IPS-15b (cell line): ENCODE measurements at regions not wholly inside any gene's neighbourhood (a gene's known extent, or its start where the extent isn't known, plus 50 kb on each side); places are given as distances from the start of the nearest gene placed in this dataset.

Experiments used
- H3K27me3 ChIP-seq: one replicate; pipeline ENCODE4 v1.6.1; 2013; ENCODE audit warnings: low read length; ENCODE audit not compliant: control insufficient read depth, insufficient read depth
- H3K36me3 ChIP-seq: one replicate; pipeline ENCODE4 v1.6.1; 2013; ENCODE audit warnings: low read length; ENCODE audit not compliant: control insufficient read depth, insufficient read depth
- H3K4me1 ChIP-seq: one replicate; pipeline ENCODE4 v1.6.1; 2013; ENCODE audit warnings: mild to moderate bottlenecking, low read length; ENCODE audit not compliant: control insufficient read depth, insufficient read depth
- H3K4me3 ChIP-seq: one replicate; pipeline ENCODE4 v1.5.1; 2013; ENCODE audit warnings: low read depth, low read length
- H3K9ac ChIP-seq: one replicate; pipeline ENCODE4 v1.6.1; 2013; ENCODE audit warnings: low read depth, mild to moderate bottlenecking, low read length
- H3K9me3 ChIP-seq: one replicate; pipeline ENCODE4 v1.6.1; 2013; ENCODE audit warnings: mild to moderate bottlenecking, low read length; ENCODE audit not compliant: control insufficient read depth, insufficient read depth

DNA sequence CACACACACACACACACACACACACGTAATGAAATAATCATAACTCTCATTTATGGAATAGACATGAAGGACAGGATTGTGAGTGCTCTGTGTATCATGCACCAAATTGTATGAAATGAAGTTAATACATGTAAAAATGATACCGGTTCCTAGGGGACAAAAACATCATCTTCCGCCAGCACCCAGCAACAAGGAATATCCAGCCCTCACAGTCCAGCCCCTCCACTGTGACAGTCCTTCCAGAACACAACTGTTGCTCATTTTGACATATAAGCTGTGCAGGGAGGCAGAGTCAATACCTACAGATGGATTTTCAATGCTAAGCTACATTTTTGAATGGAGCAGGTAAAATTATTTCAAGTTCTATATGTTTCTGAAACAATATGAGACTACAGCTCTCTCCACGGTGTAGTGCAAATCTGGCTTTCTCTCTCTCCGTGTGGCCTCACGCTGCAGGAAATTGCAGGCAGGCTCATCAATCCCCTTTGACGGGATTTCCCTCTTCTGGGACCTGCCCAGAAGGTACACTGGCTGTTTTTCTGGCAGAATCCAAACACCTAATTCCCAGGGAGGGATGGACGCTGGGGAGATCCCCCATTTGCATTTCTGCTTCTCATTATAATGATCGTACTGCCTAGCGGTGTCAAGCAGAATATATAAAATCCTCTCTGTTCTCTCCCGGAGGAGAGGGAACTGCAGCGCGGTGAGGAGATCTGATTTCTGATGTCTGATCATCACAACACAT, 494.0 kb downstream of the LIG4 start:
- Histone ChIP-seq H3K27me3 (no peaks in the 10 kb centered on the region), H3K4me1 (no peaks in the 10 kb centered on the region), H3K36me3 (no peaks in the 10 kb centered on the region), H3K9me3 (no peaks in the 10 kb centered on the region), H3K4me3 (no peak overlapping the region), H3K9ac (no peak overlapping the region)

DNA sequence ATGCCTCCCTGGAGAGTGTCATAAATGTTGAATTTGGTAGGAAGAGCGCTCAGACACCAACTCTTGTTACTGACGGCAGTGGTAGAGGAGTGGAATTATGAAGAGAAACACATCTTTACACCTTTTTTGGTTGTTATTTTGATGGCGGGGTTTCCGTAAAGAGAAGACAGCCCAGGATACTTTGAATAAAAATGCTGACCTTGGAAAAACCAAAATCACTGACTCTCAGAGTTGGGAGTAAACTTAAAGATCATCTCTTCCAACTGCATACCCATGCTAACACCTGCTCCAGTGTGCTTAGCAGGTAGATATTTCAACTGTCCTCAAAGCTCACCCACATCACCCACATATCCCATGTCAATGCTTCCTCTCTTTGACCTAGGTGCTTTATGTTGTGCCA, 498.6 kb downstream of the LIG4 start:
- Histone ChIP-seq H3K36me3 (no peaks in the 10 kb centered on the region), H3K27me3 (no peaks in the 10 kb centered on the region), H3K4me3 (no peak overlapping the region), H3K9ac (no peak overlapping the region), H3K4me1 (no peaks in the 10 kb centered on the region), H3K9me3 (no peaks in the 10 kb centered on the region)

DNA sequence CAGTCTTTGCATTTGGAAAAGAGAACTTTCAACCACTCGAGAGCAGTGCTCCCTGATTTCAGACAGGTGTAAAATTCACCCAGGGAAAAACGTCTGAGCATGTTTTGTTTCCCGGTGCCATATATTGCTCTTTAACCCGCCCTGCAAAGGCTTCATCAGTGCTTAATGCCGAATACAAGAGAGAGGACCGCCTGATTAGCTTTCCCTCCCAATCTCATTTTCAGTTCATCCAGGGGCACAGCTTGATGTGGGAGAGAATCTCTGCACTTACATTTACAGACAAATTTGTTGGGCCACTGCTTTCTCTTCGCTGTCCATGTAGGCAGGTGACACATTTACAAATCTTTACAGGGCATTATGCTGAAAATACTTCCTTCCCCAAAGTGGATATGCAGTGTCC, 499.1 kb downstream of the LIG4 start:
- H3K27me3 ChIP-seq = no peaks in the 10 kb centered on the region
- no peaks in the 10 kb centered on the region for H3K36me3 ChIP-seq
- no peak overlapping the region for H3K9ac ChIP-seq
- H3K4me1 ChIP-seq = no peaks in the 10 kb centered on the region
- H3K9me3 ChIP-seq = no peaks in the 10 kb centered on the region
- H3K4me3 ChIP-seq = no peak overlapping the region

DNA sequence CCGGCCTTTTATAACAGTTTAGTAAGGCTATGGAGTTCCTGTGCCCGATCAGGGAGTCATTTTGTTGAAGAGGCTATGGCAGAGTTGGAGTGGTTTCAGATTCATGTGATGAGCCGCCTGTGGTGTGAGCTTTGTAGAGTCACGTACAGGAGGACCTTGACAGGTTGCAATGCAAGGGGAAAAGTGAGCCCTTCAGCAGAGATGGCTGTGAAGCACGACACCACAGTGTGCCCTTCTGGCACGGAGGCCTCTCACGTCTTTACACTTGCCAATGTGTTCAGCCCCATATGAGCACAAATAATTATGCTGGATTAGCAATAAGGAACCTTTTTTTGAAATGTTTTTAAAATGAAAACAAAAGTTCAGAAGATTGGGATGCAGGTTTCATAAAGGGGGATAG, 499.8 kb downstream of the LIG4 start:
- Histone ChIP-seq H3K4me1 (no peaks in the 10 kb centered on the region), H3K9ac (no peak overlapping the region)

DNA sequence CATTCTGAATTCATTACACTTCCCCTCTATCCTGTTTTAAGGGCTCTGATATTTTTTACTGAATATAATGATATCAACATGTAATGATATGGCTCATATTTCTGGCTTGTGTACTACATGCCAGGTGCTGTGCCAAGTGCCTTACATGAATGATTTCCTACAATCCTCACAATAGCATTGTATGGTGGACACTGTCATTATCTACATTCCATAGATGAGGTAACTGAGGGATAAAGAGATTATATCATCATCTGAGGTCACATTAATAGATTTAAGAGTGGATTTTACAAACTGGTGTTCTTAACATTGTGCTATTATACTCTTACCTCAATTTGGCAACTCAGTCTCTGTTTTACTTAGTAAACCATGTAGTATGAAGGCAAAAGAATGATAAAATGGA, 502.0 kb downstream of the LIG4 start:
- H3K4me3 ChIP-seq = no peak overlapping the region
- no peaks in the 10 kb centered on the region for H3K4me1 ChIP-seq
- H3K9ac ChIP-seq = no peak overlapping the region
- H3K9me3 ChIP-seq = no peaks in the 10 kb centered on the region
- H3K27me3 ChIP-seq = no peaks in the 10 kb centered on the region
- H3K36me3 ChIP-seq = no peaks in the 10 kb centered on the region

More for the DNA sequence above, 499.8 kb downstream of the LIG4 start:
- Histone ChIP-seq H3K27me3 (no peaks in the 10 kb centered on the region), H3K9me3 (no peaks in the 10 kb centered on the region), H3K36me3 (no peaks in the 10 kb centered on the region), H3K4me3 (no peak overlapping the region)

DNA sequence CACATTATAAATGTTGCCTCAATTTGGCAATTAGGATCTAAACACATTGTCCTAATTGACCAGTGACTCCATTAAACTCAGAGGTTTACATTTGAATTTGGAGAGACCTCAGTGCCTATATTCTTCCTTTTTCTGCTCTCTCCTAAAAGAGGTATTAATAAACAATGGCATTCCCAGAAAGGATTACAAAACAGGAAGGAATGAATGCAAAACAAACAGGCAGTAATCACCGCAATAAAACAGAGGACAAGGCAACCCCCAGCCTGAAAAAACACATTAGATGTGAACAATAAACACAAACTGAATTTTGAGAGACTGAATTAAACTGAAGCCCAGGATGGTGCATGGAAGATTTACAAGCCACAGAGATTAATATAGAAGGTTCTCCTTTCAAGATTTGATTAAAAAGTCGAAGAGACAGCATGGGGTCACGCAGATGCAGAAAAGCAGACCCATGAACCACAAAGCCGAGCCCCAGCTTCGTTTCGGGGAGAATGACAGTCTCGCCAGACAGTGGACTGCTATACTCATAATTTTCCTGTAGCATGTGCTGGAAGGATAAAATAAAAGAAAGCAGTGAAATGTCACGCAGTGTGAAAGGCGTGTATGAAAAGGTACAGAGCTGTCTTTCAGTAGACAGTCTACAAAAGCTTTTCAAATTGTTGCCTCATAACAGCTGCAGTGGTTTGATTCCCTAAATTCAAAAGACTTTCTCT, 503.0 kb downstream of the LIG4 start:
- Histone ChIP-seq H3K27me3 (no peaks in the 10 kb centered on the region), H3K9me3 (no peaks in the 10 kb centered on the region), H3K4me3 (no peak overlapping the region), H3K9ac (no peak overlapping the region), H3K36me3 (no peaks in the 10 kb centered on the region), H3K4me1 (no peaks in the 10 kb centered on the region)

DNA sequence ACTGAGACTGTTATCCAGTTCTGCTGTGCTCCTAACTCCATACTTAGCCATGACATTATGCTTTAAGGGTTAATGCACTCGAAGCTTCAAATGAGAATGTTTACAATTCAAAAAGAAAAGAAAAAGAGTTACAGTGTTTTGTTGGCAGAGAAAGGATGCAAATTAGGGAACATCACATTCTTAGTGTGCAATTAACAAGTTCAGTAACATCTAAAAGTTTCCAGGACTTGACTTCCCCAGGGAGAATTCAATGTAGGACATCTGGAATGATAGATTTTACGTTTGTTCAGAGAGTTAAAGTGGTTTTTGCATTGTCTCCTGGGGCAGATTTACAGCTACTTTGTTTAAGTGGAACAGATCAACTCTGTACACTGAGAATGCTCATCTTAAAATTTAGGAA, 525.2 kb downstream of the LIG4 start:
- Histone ChIP-seq H3K9ac (no peak overlapping the region), H3K4me3 (no peak overlapping the region), H3K36me3 (no peaks in the 10 kb centered on the region), H3K9me3 (no peaks in the 10 kb centered on the region), H3K4me1 (peaks cover 10% of the 10 kb centered on the region), H3K27me3 (no peaks in the 10 kb centered on the region)

DNA sequence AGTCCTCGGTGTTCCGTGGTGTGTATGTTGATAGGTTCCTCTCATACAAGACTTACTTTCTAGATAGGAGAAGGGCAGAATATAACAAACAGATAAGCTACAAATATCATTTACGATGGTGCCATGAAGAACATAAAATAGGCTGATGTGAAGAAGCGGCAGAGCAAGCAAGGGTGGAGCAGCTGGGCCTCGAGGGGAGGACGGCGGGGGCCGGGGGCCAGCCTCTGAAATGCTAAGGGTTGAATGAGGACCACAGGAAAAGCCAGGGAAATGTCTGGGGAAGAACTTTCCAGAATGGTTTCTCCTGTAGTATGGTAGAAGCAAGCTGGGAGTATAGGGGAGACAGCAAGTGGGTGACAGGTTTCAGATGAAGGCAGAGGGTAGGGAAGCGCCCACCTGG, 529.5 kb downstream of the LIG4 start:
- no peaks in the 10 kb centered on the region for H3K9me3 ChIP-seq
- no peaks in the 10 kb centered on the region for H3K27me3 ChIP-seq
- H3K4me3 ChIP-seq = no peak overlapping the region
- H3K9ac ChIP-seq = no peak overlapping the region
- peaks cover 10% of the 10 kb centered on the region for H3K4me1 ChIP-seq
- H3K36me3 ChIP-seq = no peaks in the 10 kb centered on the region

DNA sequence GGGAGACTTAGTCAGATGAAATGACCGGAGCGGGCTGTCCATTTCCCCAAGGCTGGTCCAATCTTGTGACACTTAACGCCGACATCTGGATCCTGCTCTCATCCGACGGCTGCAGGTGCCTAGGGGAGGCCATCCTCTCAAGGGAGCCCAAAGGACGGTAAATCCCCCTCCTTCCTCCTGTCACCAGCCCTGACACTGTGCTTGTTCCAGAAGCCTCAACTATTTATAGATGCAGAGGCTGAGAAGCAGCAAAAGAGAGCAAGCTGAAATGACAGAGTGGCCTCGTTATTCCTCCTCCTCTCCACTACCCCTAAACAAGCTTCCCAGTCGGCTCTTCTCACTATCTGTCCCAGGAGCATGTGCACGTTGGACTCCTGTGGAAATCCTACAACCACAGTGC, 533.7 kb downstream of the LIG4 start:
- Histone ChIP-seq H3K4me1 (no peaks in the 10 kb centered on the region), H3K4me3 (no peak overlapping the region), H3K36me3 (no peaks in the 10 kb centered on the region), H3K9me3 (no peaks in the 10 kb centered on the region), H3K9ac (no peak overlapping the region), H3K27me3 (no peaks in the 10 kb centered on the region)

DNA sequence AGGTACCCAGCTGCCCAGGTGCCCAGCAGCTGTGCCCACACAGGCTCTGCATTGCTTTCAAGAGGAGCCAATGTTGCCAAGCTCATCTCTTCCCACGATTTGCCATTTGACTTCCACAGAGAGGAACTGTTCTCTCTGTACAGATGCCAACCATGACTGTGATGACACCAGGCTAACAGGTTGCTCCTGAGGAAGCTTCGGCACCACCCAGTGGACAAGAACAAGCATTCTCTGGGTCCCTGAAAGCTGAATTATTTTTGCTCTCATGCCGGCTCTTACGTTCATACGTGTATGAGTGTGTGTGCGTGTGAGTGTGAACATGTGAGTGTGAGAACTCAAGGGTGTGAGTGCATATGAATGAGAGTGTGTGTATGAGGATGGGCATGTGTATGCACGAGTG, 535.2 kb downstream of the LIG4 start:
- no peaks in the 10 kb centered on the region for H3K27me3 ChIP-seq
- no peak overlapping the region for H3K4me3 ChIP-seq
- H3K36me3 ChIP-seq = no peaks in the 10 kb centered on the region
- no peaks in the 10 kb centered on the region for H3K4me1 ChIP-seq
- H3K9me3 ChIP-seq = no peaks in the 10 kb centered on the region
- H3K9ac ChIP-seq = no peak overlapping the region

DNA sequence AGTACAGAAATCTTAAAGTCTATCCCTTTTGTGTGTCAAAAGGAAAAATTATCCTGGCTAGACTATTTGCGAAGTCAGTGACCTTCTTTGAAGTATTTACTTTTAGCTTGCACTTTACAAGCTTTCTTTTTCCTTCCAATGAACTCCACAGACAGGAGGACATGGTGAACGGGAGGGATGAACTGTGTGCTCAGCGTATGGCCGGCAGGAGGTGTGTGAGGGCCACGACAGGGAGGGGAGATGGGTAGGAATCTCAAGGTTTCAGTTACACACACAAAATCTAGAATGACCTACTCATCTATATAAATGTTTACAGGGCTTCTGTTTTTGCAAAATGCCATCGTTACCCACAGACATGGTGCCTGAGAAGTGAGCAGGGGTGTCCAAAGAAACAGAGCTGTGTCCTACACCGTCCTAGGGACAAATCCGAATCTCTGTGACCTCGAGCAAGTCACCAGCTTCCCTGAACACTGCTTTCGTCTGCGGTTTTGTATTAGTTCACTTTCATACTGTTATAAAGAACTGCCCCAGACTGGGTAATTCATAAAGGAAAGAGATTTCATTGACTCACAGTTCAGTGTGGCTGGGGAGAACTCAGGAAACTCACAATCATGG, 537.2 kb downstream of the LIG4 start:
- Histone ChIP-seq H3K27me3 (no peaks in the 10 kb centered on the region), H3K4me1 (no peaks in the 10 kb centered on the region), H3K9me3 (no peaks in the 10 kb centered on the region), H3K4me3 (no peak overlapping the region), H3K36me3 (no peaks in the 10 kb centered on the region), H3K9ac (no peak overlapping the region)
